ENCODE measurements at regions not wholly inside any gene's neighbourhood (a gene's known extent, or its start where the extent isn't known, plus 50 kb on each side); places are given as distances from the start of the nearest gene placed in this dataset.
A peak's percentile ranks its signal among the peaks of the same experiment; 100 is the strongest.

DNA sequence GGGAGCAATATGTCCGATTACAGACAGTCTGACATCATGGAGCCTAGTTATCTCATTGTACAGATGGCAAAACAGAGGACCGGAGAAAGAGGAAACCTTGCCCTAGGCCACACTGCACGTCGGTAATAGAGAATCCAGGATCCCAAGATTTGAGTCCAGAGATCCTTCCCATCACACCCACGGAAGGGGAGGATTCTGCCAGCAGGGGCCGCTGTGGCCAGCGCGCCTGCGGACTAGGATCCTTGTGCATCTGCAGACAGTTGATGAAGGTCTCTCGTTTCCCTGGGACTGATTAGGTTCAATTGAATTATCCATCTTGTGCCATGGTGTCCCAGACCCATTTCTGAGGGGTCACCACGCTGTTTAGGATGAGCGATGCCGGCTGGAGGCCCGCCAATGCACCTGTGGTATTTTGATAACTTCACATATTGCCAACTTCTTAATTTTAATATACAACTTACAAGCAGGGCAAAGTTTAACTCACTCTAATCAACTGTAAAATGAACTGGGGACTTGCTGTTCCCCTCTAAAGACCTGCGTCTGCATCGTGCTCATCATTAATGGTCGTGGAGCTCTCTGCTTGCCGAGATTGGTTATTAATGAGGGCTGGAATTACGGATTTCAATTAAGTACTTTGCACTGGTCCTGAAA is 592.7 kb upstream of the BRINP1 start:
- TF ChIP-seq, protein P1, sequence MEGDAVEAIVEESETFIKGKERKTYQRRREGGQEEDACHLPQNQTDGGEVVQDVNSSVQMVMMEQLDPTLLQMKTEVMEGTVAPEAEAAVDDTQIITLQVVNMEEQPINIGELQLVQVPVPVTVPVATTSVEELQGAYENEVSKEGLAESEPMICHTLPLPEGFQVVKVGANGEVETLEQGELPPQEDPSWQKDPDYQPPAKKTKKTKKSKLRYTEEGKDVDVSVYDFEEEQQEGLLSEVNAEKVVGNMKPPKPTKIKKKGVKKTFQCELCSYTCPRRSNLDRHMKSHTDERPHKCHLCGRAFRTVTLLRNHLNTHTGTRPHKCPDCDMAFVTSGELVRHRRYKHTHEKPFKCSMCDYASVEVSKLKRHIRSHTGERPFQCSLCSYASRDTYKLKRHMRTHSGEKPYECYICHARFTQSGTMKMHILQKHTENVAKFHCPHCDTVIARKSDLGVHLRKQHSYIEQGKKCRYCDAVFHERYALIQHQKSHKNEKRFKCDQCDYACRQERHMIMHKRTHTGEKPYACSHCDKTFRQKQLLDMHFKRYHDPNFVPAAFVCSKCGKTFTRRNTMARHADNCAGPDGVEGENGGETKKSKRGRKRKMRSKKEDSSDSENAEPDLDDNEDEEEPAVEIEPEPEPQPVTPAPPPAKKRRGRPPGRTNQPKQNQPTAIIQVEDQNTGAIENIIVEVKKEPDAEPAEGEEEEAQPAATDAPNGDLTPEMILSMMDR (conservative IDR thresholded peaks at IDR 0.05), result peak; percentile 96
- TF ChIP-seq ZFX (IDR thresholded peaks at IDR 0.05), result no peak
